Glutamatergic neuron (in vitro differentiated cells): ENCODE measurements at regions not wholly inside any gene's neighbourhood (a gene's known extent, or its start where the extent isn't known, plus 50 kb on each side); places are given as distances from the start of the nearest gene placed in this dataset.

Source experiments
- DNase-seq: peaks from one replicate; pipeline ENCODE4 v3.0.0; 2022
- H3K27ac Mint-ChIP-seq: one replicate; pipeline ENCODE4 v1.8.0; 2020; ENCODE audit warnings: mild to moderate bottlenecking, mixed read lengths, inconsistent platforms; ENCODE audit not compliant: unreplicated experiment
- H3K27me3 Mint-ChIP-seq: one replicate; pipeline ENCODE4 v1.8.0; 2020; ENCODE audit warnings: mild to moderate bottlenecking, moderate library complexity, mixed read lengths, inconsistent platforms; ENCODE audit not compliant: unreplicated experiment
- H3K36me3 Mint-ChIP-seq: one replicate; pipeline ENCODE4 v1.8.0; 2020; ENCODE audit warnings: mild to moderate bottlenecking, mixed read lengths, inconsistent platforms; ENCODE audit not compliant: unreplicated experiment
- H3K4me1 Mint-ChIP-seq: one replicate; pipeline ENCODE4 v1.8.0; 2020; ENCODE audit warnings: mild to moderate bottlenecking, low read depth, mixed read lengths, inconsistent platforms; ENCODE audit not compliant: unreplicated experiment
- H3K4me3 Mint-ChIP-seq: one replicate; pipeline ENCODE4 v1.8.0; 2020; ENCODE audit warnings: mild to moderate bottlenecking, mixed read lengths, inconsistent platforms; ENCODE audit not compliant: unreplicated experiment
- H3K9me3 Mint-ChIP-seq: one replicate; pipeline ENCODE4 v1.8.0; 2020; ENCODE audit warnings: mild to moderate bottlenecking, moderate library complexity, mixed read lengths, inconsistent platforms; ENCODE audit not compliant: unreplicated experiment
- TF ChIP-seq, protein P1 (sequence below): fragments of 200-600 bp; sonication (generic); IDR thresholded peaks from one replicate; pipeline ENCODE4 v1.5.0; 2021; ENCODE audit not compliant: partially characterized antibody, unreplicated experiment

DNA sequence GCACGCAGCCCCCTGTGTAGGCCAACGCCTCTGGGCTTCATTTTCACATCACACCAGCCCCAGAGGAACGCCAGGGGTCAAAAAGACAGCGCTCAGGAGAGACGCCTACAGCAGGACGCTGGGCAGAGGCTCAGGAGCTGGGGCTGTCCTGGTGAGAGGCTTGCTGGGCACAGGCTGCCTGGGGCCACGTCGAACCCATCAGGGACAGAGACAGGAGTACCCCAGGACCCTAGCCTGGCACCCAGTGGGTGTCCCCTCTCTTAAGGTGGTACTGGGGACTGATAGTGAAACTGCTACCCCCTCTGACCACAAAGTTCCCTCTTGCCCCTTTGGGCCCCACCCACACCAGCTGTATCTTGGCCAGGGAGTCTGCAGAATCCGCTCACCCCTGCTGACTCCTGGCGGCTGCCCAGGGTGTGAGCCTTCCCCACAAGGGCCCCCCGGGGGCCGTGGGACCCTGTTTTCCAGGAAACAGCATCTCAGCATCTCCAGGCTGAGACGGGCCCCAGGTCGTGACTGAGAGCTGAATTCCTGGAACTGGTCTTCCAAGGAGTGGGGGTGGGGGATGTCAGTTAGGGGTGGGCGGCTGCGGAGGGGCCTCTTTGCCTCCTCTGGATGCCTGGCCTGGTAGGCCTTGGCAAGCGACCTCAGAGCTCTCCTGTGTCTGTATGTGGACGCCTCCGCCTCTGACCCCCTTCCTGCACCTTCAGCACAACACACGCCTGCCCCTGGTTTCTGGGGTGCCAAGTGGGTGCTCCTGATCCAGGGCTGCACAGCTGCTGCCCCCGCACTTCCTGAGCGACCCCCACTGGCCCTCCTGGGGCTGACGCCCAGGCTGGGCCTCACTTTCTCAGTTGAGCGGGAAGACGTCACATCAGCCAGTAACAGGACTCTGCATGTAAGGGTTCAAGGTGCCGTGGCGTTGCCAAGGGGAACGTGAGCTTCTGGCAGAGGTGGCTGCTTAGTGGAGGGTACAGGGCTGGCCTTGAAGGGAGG, 321.9 kb upstream of the RTL1 start:
- H3K9me3 Mint-ChIP-seq, result peaks cover 4% of the 10 kb centered on the region
- H3K27ac Mint-ChIP-seq, result no peak overlapping the region
- TF ChIP-seq, protein P1, sequence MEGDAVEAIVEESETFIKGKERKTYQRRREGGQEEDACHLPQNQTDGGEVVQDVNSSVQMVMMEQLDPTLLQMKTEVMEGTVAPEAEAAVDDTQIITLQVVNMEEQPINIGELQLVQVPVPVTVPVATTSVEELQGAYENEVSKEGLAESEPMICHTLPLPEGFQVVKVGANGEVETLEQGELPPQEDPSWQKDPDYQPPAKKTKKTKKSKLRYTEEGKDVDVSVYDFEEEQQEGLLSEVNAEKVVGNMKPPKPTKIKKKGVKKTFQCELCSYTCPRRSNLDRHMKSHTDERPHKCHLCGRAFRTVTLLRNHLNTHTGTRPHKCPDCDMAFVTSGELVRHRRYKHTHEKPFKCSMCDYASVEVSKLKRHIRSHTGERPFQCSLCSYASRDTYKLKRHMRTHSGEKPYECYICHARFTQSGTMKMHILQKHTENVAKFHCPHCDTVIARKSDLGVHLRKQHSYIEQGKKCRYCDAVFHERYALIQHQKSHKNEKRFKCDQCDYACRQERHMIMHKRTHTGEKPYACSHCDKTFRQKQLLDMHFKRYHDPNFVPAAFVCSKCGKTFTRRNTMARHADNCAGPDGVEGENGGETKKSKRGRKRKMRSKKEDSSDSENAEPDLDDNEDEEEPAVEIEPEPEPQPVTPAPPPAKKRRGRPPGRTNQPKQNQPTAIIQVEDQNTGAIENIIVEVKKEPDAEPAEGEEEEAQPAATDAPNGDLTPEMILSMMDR, result no peak
- peaks cover 2% of the 10 kb centered on the region for H3K4me1 Mint-ChIP-seq
- DNase-seq, result no peak
- no peaks in the 10 kb centered on the region for H3K36me3 Mint-ChIP-seq
- no peak overlapping the region for H3K4me3 Mint-ChIP-seq
- peaks cover 7% of the 10 kb centered on the region for H3K27me3 Mint-ChIP-seq

DNA sequence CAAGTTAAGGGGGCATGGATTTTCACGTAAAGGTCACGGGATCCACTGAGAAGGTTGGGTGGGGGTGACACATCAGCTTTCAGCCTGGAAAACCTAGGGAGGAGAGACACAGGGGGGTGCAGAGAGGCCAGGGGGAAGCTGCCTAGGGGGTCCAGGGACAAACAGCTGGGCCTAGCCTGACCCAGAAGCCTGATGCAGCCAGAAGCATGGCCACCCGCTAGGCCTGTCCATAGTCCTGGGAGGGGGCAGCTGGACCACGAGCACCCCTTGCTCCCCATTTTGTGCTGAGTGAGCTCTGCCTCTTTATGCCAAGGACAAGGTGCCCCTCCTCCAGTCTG, 322.7 kb upstream of the RTL1 start:
- H3K27ac Mint-ChIP-seq, result no peak overlapping the region
- H3K4me1 Mint-ChIP-seq, result peaks cover 2% of the 10 kb centered on the region

DNA sequence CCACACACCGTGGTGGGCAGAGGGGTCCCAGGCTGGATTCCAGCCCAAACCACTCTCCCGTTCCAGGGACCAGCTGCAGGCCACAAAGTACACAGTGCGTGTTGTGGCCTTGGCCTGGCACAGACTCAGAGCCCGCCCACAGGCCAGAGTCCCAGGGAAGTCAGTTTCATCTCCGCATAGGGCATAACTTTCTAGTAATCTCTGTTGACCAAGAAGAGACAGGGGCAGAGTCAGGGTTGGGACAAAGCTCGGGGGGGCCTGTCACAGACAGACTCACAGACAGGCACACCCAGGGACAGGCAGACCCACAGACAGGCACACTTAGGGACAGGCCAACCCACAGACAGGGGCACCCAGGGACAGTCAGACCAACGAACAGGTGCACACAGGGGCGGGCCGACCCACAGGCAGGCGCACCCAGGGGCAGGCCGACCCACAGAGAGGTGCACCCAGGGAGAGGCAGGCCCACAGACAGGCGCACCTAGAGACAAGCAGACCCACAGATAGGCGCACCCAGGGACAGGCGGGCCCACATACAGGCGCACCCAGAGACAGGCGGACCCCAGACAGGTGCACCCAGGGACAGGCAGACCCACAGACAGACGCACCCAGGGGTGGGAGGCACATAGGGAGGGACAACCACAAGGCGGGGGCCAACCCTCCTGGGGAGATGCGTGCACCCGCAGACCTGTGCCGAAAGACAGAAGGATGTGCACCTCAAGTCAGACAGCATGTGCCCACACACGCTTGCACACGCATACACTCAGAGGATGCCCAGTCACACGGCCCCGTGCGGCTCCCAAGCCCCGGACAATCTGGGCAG, 323.3 kb upstream of the RTL1 start:
- H3K27ac Mint-ChIP-seq, result no peak overlapping the region
- H3K9me3 Mint-ChIP-seq, result peaks cover 4% of the 10 kb centered on the region
- DNase-seq, result no peak
- H3K4me3 Mint-ChIP-seq, result no peak overlapping the region
- peaks cover 2% of the 10 kb centered on the region for H3K4me1 Mint-ChIP-seq
- TF ChIP-seq, protein P1, result no peak
- H3K27me3 Mint-ChIP-seq, result peaks cover 7% of the 10 kb centered on the region
- H3K36me3 Mint-ChIP-seq, result no peaks in the 10 kb centered on the region

More for the DNA sequence above, 322.7 kb upstream of the RTL1 start:
- Mint-ChIP-seq H3K4me3 (no peak overlapping the region), H3K27me3 (peaks cover 7% of the 10 kb centered on the region), H3K36me3 (no peaks in the 10 kb centered on the region), H3K9me3 (peaks cover 4% of the 10 kb centered on the region)
- DNase-seq, result no peak
- TF ChIP-seq, protein P1, result no peak

DNA sequence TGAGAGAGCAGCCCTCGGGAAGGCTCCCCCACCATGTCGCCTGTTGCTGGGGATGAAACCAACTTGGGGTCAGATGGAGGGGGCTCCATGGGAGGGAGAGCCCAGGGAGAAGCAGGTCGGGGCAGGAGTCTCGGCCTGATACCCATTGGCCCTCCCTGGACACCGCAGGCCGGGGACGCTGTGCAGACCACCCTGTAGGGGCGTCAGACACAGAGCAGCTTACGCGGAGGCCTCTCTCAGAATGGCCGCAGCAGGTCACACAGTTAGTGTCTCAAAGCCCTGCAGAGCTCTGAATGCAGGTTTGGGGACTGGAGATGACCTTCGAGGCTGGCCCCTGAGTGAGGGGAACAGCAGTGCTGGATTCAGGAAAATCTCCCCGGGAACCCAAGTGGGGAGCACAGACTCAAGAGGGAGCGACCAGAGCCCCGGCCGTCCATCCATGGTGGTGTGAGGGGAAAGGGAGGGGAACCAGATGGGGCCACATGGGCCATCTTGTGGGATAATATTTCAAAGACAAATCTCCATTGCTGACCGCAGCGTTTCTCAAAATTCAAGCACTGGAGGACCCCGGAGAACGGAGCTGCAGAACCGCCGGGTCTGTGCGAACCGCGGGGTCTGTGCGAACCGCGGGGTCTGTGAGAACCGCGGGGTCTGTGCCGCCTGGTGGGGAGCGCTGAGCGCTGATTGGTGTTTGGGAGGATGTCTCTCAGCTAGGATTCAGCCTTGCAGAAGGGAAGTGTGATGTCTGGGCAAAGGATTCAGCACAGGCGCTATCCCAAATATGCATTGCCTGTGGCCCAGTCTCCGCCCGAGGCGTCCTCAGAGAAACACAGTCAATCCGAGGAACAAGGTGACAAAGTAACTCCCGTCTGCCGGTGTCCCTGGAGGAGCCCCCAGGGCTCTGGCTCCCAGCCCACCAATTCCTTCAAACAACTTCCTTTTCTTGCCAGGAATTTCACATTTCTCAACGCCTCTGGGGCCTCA, 324.4 kb upstream of the RTL1 start:
- Mint-ChIP-seq H3K4me1 (peaks cover 2% of the 10 kb centered on the region), H3K4me3 (no peak overlapping the region), H3K27me3 (peaks cover 5% of the 10 kb centered on the region), H3K27ac (no peak overlapping the region), H3K36me3 (no peaks in the 10 kb centered on the region), H3K9me3 (peaks cover 4% of the 10 kb centered on the region)
- TF ChIP-seq, protein P1, result no peak
- no peak for DNase-seq
